GM21528 (cell line): ENCODE measurements at regions not wholly inside any gene's neighbourhood (a gene's known extent, or its start where the extent isn't known, plus 50 kb on each side); places are given as distances from the start of the nearest gene placed in this dataset.
"Not testable (repeated sequence)": the region's sequence is repeated elsewhere in the genome, so short reads cannot be mapped to it uniquely, and the experiment has no call there.

Experiments used
- ATAC-seq: cut with Tn5 transposase; IDR thresholded peaks from one replicate; pipeline ENCODE4 v1.9.1; 2021; ENCODE audit warnings: mild to moderate bottlenecking, moderate library complexity; ENCODE audit not compliant: unreplicated experiment, low FRiP score

- no peak for ATAC-seq
Observed at GRCh38 chr11:127805771-127806170, 781.6 kb downstream of the ETS1 start.

GRCh38 chr11:127804747-127805400 lies 782.5 kb downstream of the ETS1 start:
- no peak for ATAC-seq

- no peak for ATAC-seq
Observed at GRCh38 chr11:127803755-127804154, 783.6 kb downstream of the ETS1 start.

- ATAC-seq: no peak
Observed at GRCh38 chr11:127800989-127801688, 786.2 kb downstream of the ETS1 start.

- no peak for ATAC-seq
Observed at GRCh38 chr11:127795326-127795725, 792.0 kb downstream of the ETS1 start.

- no peak for ATAC-seq
Observed at GRCh38 chr11:127791844-127792243, 791.3 kb upstream of the KIRREL3 start.

GRCh38 chr11:127790592-127790991 lies 790.0 kb upstream of the KIRREL3 start:
- no peak for ATAC-seq

GRCh38 chr11:127789927-127790326 lies 789.4 kb upstream of the KIRREL3 start:
- ATAC-seq: no peak

GRCh38 chr11:127772938-127773337 lies 772.4 kb upstream of the KIRREL3 start:
- ATAC-seq: not testable (repeated sequence)

GRCh38 chr11:127768931-127769330 lies 768.4 kb upstream of the KIRREL3 start:
- not testable (repeated sequence) for ATAC-seq

GRCh38 chr11:127766734-127767133 lies 766.2 kb upstream of the KIRREL3 start:
- ATAC-seq: no peak

- no peak for ATAC-seq
Observed at GRCh38 chr11:127738771-127739286, 738.3 kb upstream of the KIRREL3 start.

- ATAC-seq: no peak
Observed at GRCh38 chr11:127737499-127737898, 736.9 kb upstream of the KIRREL3 start.

- no peak for ATAC-seq
Observed at GRCh38 chr11:127733552-127733951, 733.0 kb upstream of the KIRREL3 start.

GRCh38 chr11:127726367-127726766 lies 725.8 kb upstream of the KIRREL3 start:
- no peak for ATAC-seq

GRCh38 chr11:127723714-127724113 lies 723.1 kb upstream of the KIRREL3 start:
- no peak for ATAC-seq

- ATAC-seq: no peak
Observed at GRCh38 chr11:127713226-127713625, 712.7 kb upstream of the KIRREL3 start.

- ATAC-seq: no peak
Observed at GRCh38 chr11:127711748-127712147, 711.2 kb upstream of the KIRREL3 start.

- ATAC-seq: no peak
Observed at GRCh38 chr11:127710831-127711230, 710.3 kb upstream of the KIRREL3 start.

GRCh38 chr11:127709960-127710359 lies 709.4 kb upstream of the KIRREL3 start:
- no peak for ATAC-seq

- ATAC-seq: no peak
Observed at GRCh38 chr11:127693686-127694085, 693.1 kb upstream of the KIRREL3 start.

- no peak for ATAC-seq
Observed at GRCh38 chr11:127683321-127683720, 682.8 kb upstream of the KIRREL3 start.
